GM23248 (cell line): ENCODE measurements at regions not wholly inside any gene's neighbourhood (a gene's known extent, or its start where the extent isn't known, plus 50 kb on each side); places are given as distances from the start of the nearest gene placed in this dataset.

Experiments used
- DNase-seq: peaks from one replicate; pipeline ENCODE4 v3.0.0-alpha.2; 2015
- H2AFZ ChIP-seq: fragments of 200-600 bp; sonication (generic); 2 replicates; pipeline ENCODE4 v1.6.1; 2016; ENCODE audit warnings: antibody characterized with exemption
- H3F3A ChIP-seq: fragments of 200-600 bp; sonication (generic); 2 replicates; pipeline ENCODE4 v1.6.1; 2016; ENCODE audit warnings: mild to moderate bottlenecking, antibody characterized with exemption, mixed run types; ENCODE audit not compliant: insufficient read depth
- H3K27ac ChIP-seq: fragments of 200-600 bp; sonication (generic); 2 replicates; pipeline ENCODE4 v1.5.1; 2016; ENCODE audit warnings: mild to moderate bottlenecking
- H3K27me3 ChIP-seq: fragments of 200-600 bp; sonication (generic); replicated peaks from 2 replicates; pipeline ENCODE4 v1.6.1; 2016; ENCODE audit warnings: mild to moderate bottlenecking; ENCODE audit not compliant: insufficient read depth
- H3K36me3 ChIP-seq: fragments of 200-600 bp; sonication (generic); 2 replicates; pipeline ENCODE4 v1.6.1; 2016; ENCODE audit warnings: low read depth, mild to moderate bottlenecking
- H3K4me1 ChIP-seq: fragments of 200-600 bp; sonication (generic); 2 replicates; pipeline ENCODE4 v1.6.1; 2016; ENCODE audit warnings: mild to moderate bottlenecking; ENCODE audit not compliant: insufficient read depth
- H3K4me2 ChIP-seq: fragments of 200-600 bp; sonication (generic); one replicate; pipeline ENCODE4 v1.6.1; 2016; ENCODE audit warnings: mild to moderate bottlenecking; ENCODE audit not compliant: unreplicated experiment
- H3K4me3 ChIP-seq: fragments of 200-600 bp; sonication (generic); 2 replicates; pipeline ENCODE4 v1.5.1; 2016; ENCODE audit warnings: mild to moderate bottlenecking
- H3K79me2 ChIP-seq: fragments of 200-600 bp; sonication (generic); 2 replicates; pipeline ENCODE4 v1.6.1; 2016; ENCODE audit warnings: mild to moderate bottlenecking; ENCODE audit not compliant: insufficient read depth
- H3K9ac ChIP-seq: fragments of 200-600 bp; sonication (generic); 2 replicates; pipeline ENCODE4 v1.6.1; 2016; ENCODE audit warnings: mild to moderate bottlenecking
- H3K9me2 ChIP-seq: fragments of 200-600 bp; sonication (generic); 2 replicates; pipeline ENCODE4 v1.6.1; 2016; ENCODE audit warnings: mixed run types, mild to moderate bottlenecking, moderate library complexity; ENCODE audit not compliant: insufficient read depth
- H3K9me3 ChIP-seq: fragments of 200-600 bp; sonication (generic); one replicate; pipeline ENCODE4 v1.6.1; 2017; ENCODE audit warnings: low read depth
- H4K20me1 ChIP-seq: fragments of 200-600 bp; sonication (generic); 2 replicates; pipeline ENCODE4 v1.6.0; 2016; ENCODE audit not compliant: insufficient read depth
- EZH2 ChIP-seq: fragments of 200-600 bp; sonication (generic); IDR thresholded peaks from 2 replicates; pipeline ENCODE4 v1.6.1; 2018; ENCODE audit warnings: antibody characterized with exemption, mild to moderate bottlenecking; ENCODE audit not compliant: insufficient read depth, poor library complexity, severe bottlenecking
- EZH2phosphoT487 ChIP-seq: fragments of 200-600 bp; sonication (generic); IDR thresholded peaks from 2 replicates; pipeline ENCODE4 v1.6.1; 2018; ENCODE audit warnings: antibody characterized with exemption, moderate library complexity, mild to moderate bottlenecking, low read depth; ENCODE audit not compliant: insufficient read depth
- WGBS, 2 experiments: methylation state at CpG; one replicate each; pipeline ENCODE4 v1.1.6; 2015 to 2017; ENCODE audit warnings: low lambda C conversion rate in 2 of 2, low coverage in 1 of 2; ENCODE audit errors: missing lambda C conversion rate in 2 of 2; 5-methylcytosine and 5-hydroxymethylcytosine counted together
- in situ Hi-C: fragments of 300-500 bp; cut with MboI; formaldehyde crosslinking; loops from 2 replicates; pipeline ENCODE4 v1.15.0; 2020

DNA sequence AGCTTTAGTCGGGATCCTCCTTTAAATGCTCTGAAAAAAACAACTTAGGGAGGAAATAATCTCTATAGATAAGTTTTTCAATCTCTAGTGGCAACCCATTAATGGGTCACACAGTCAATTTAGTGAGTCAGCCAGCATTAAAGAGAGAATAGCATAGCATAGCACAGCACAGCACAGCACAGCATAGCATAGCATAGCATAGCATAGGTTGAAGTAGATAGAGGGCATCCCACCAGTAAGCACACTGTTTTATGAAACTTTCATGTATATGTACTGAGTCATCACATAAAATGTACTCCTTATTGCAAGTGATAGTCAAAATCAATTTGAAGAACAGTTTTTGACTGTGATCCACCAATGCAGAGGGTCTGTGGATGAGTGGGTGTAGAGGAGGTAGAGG lies 522.9 kb downstream of the CCDC171 start:
- in situ Hi-C loops, result no loop called here
- Histone ChIP-seq H3K4me1 (peaks cover 11% of the 10 kb centered on the region; the same call in 1 of the 2 replicates), H3K79me2 (no peaks in the 10 kb centered on the region), H3F3A (peaks cover 4% of the 10 kb centered on the region; the same call in 1 of the 2 replicates), H3K27me3 (no peaks in the 10 kb centered on the region), H3K4me3 (no peak overlapping the region), H3K9me3 (no peaks in the 10 kb centered on the region), H3K4me2 (no peak overlapping the region), H3K36me3 (no peaks in the 10 kb centered on the region), H3K9me2 (no peaks in the 10 kb centered on the region), H3K9ac (no peak overlapping the region), H3K27ac (no peak overlapping the region), H4K20me1 (no peaks in the 10 kb centered on the region), H2AFZ (no peak overlapping the region)
- WGBS, 2 experiments, result 71 to 93% methylated on average over 1 of the region's 1 CpG
- no peak for DNase-seq
- TF ChIP-seq EZH2 (no peak), EZH2phosphoT487 (no peak)

DNA sequence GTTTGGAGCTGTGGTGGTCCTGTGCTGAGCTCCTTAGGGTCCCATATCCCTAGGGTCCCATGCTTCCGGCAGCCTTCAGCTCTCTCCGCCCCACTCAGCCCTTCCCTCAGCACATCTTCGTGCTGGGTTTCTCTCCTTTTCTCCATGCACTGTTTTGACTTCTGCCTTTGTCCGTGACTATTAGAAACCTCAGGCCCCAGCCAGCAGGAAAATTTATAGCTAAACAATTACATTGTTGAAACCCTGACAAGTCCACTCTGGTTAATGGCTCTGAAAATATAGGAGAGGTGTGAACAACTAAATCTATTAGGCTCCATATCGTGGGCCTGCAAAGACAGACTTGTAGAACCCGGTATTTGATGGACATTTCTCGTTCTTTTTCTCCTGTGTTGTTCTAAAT lies 523.7 kb downstream of the CCDC171 start:
- no peak overlapping the region for H3K4me3 ChIP-seq
- H3K4me1 ChIP-seq, result peaks cover 11% of the 10 kb centered on the region; the same call in 1 of the 2 replicates
- 80 to 84% methylated on average over 7 of the region's 7 CpGs for WGBS, 2 experiments
- no peaks in the 10 kb centered on the region for H3K9me3 ChIP-seq
- in situ Hi-C loops, result no loop called here
- DNase-seq, result no peak
- H3K27me3 ChIP-seq, result no peaks in the 10 kb centered on the region
- no peaks in the 10 kb centered on the region for H3K9me2 ChIP-seq
- no peak overlapping the region for H2AFZ ChIP-seq
- peaks cover 4% of the 10 kb centered on the region; the same call in 1 of the 2 replicates for H3F3A ChIP-seq
- H3K4me2 ChIP-seq, result no peak overlapping the region
- TF ChIP-seq EZH2phosphoT487 (no peak), EZH2 (no peak)
- H3K79me2 ChIP-seq, result no peaks in the 10 kb centered on the region
- no peak overlapping the region for H3K27ac ChIP-seq
- no peaks in the 10 kb centered on the region for H3K36me3 ChIP-seq
- H4K20me1 ChIP-seq, result no peaks in the 10 kb centered on the region
- no peak overlapping the region for H3K9ac ChIP-seq

DNA sequence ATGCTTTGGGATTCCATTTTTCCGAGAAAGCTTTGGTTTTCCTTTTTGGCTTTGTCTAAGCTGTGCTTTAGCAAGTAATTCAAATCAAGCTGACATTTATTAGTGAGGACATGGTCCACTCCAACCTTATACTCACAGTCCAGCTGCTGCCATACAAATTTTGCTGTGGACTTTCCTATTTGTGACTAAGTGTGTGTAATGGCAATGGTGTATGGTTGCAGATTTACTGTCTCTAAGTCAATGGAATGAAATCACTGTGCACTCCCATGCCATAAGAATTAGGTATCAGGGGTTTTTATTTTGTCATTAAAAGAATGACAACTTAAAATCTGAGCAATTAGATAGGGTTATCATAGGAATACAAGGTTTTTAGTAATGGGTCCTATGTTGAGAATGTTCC lies 530.0 kb downstream of the CCDC171 start:
- Histone ChIP-seq H3F3A (no peaks in the 10 kb centered on the region), H3K4me1 (no peaks in the 10 kb centered on the region), H3K36me3 (no peaks in the 10 kb centered on the region), H3K79me2 (no peaks in the 10 kb centered on the region), H3K9me2 (no peaks in the 10 kb centered on the region), H2AFZ (no peak overlapping the region), H3K27ac (no peak overlapping the region), H4K20me1 (no peaks in the 10 kb centered on the region), H3K9me3 (no peaks in the 10 kb centered on the region), H3K27me3 (no peaks in the 10 kb centered on the region), H3K4me2 (no peak overlapping the region), H3K9ac (no peak overlapping the region), H3K4me3 (no peak overlapping the region)
- in situ Hi-C loops, result no loop called here
- no peak for DNase-seq
- 88 to 94% methylated on average over 1 of the region's 1 CpG for WGBS, 2 experiments
- no peak for TF ChIP-seq EZH2phosphoT487

DNA sequence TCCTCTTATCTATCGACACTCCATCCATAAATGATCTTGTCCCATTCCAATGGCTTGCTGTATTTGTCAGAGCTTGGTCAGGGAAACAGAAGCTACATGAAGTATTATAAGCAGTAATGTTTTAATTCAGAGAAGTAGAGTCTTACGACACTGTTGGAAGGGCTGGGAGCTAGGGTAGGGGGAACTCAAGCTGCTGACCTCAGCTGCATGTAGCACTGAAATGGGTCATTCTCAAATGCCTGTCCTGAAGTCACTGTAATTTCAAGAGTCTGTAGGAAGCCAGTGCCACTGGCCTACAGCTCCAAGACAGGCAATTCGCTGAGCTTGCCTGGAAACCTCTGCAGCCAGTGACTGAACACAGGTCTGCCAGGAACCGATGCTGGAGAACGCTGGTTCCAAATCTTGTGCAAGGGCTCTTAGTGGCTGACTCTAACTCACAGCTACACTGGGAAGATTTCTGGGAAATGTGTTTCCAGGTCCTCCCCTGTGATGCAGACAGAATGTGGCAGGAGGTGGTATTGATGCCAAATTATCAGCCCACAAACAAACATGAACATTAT lies 532.4 kb downstream of the CCDC171 start:
- 31 to 36% methylated on average over 5 of the region's 5 CpGs for WGBS, 2 experiments
- peak; percentile 32 for DNase-seq
- Histone ChIP-seq H3K36me3 (no peaks in the 10 kb centered on the region), H3K9me2 (no peaks in the 10 kb centered on the region), H3K4me2 (no peak overlapping the region), H3K79me2 (no peaks in the 10 kb centered on the region), H3F3A (no peaks in the 10 kb centered on the region), H3K9ac (no peak overlapping the region), H3K9me3 (no peaks in the 10 kb centered on the region), H3K4me3 (no peak overlapping the region), H4K20me1 (no peaks in the 10 kb centered on the region), H3K4me1 (no peaks in the 10 kb centered on the region), H2AFZ (no peak overlapping the region), H3K27me3 (no peaks in the 10 kb centered on the region), H3K27ac (no peak overlapping the region)
- in situ Hi-C loops, result no loop called here
- TF ChIP-seq EZH2 (no peak), EZH2phosphoT487 (no peak)
